A673 (cell line): ENCODE measurements at regions not wholly inside any gene's neighbourhood (a gene's known extent, or its start where the extent isn't known, plus 50 kb on each side); places are given as distances from the start of the nearest gene placed in this dataset.

Experiments used
- BruUV-seq: library from RNA; stranded (reverse); fragments of 400-500 nt; replicated peaks from 2 replicates; lab custom pipeline; 2021; lab: Mats Ljungman, UMichigan
- CTCF ChIA-PET: fragments of 300-600 bp; sonication (Branson Sonifier 250); formaldehyde crosslinking; loops from one replicate; lab custom pipeline; 2022; ENCODE audit warnings: antibody characterized with exemption; lab: Charles Lee
- POLR2A ChIA-PET: fragments of 300-600 bp; sonication (Branson Sonifier 250); formaldehyde crosslinking; loops from one replicate; lab custom pipeline; 2022; ENCODE audit warnings: antibody characterized with exemption; ENCODE audit not compliant: low non-redundant PET; lab: Charles Lee
- DNase-seq: peaks from one replicate; pipeline ENCODE4 v3.0.0-alpha.2; 2015; ENCODE audit warnings: low spot score
- H3K27ac ChIP-seq: fragments of 200-600 bp; sonication (generic); 2 replicates; pipeline ENCODE4 v1.5.1; 2016; ENCODE audit warnings: mixed run types, low read depth, mild to moderate bottlenecking, mixed read lengths, antibody characterized with exemption, low read length; ENCODE audit not compliant: poor library complexity, severe bottlenecking
- H3K27me3 ChIP-seq: fragments of 200-600 bp; sonication (generic); replicated peaks from 2 replicates; pipeline ENCODE4 v1.6.1; 2017; ENCODE audit warnings: mixed run types, low read depth, mild to moderate bottlenecking, mixed read lengths, antibody characterized with exemption, low read length; ENCODE audit not compliant: insufficient read depth, poor library complexity
- H3K36me3 ChIP-seq: fragments of 200-600 bp; sonication (generic); 2 replicates; pipeline ENCODE4 v1.6.1; 2016; ENCODE audit warnings: mixed run types, mild to moderate bottlenecking, mixed read lengths, antibody characterized with exemption, low read length; ENCODE audit not compliant: insufficient read depth, poor library complexity, severe bottlenecking
- H3K4me1 ChIP-seq: fragments of 200-600 bp; sonication (generic); 2 replicates; pipeline ENCODE4 v1.6.1; 2017; ENCODE audit warnings: mixed run types, mild to moderate bottlenecking, mixed read lengths, antibody characterized with exemption, low read length; ENCODE audit not compliant: insufficient read depth, poor library complexity, severe bottlenecking
- H3K4me3 ChIP-seq: fragments of 200-600 bp; sonication (generic); 2 replicates; pipeline ENCODE4 v1.5.1; 2016; ENCODE audit warnings: low read depth, mixed run types, mild to moderate bottlenecking, mixed read lengths, low read length; ENCODE audit not compliant: poor library complexity, severe bottlenecking
- H3K9me3 ChIP-seq: fragments of 200-600 bp; sonication (generic); 2 replicates; pipeline ENCODE4 v1.6.1; 2016; ENCODE audit warnings: mixed run types, low read depth, mild to moderate bottlenecking, mixed read lengths, antibody characterized with exemption, low read length; ENCODE audit not compliant: poor library complexity, severe bottlenecking
- CTCF ChIP-seq: fragments of 300-800, 200-600 bp; sonication (generic); conservative IDR thresholded peaks from 2 replicates; pipeline ENCODE4 v1.5.1; 2017; ENCODE audit warnings: low read depth, mild to moderate bottlenecking, antibody characterized with exemption, low read length, moderate library complexity, mixed read lengths
- EZH2 ChIP-seq: fragments of 200-600 bp; sonication (generic); IDR thresholded peaks from 2 replicates; pipeline ENCODE4 v1.6.1; 2017; ENCODE audit warnings: borderline replicate concordance, low read depth, mild to moderate bottlenecking, mixed read lengths, antibody characterized with exemption, low read length; ENCODE audit not compliant: poor library complexity, severe bottlenecking
- intact Hi-C: fragments of 100-400 bp; cut with micrococcal nuclease; formaldehyde crosslinking; loops from one replicate; pipeline ENCODE4 v1.10.0; 2022; ENCODE audit not compliant: unreplicated experiment

DNA sequence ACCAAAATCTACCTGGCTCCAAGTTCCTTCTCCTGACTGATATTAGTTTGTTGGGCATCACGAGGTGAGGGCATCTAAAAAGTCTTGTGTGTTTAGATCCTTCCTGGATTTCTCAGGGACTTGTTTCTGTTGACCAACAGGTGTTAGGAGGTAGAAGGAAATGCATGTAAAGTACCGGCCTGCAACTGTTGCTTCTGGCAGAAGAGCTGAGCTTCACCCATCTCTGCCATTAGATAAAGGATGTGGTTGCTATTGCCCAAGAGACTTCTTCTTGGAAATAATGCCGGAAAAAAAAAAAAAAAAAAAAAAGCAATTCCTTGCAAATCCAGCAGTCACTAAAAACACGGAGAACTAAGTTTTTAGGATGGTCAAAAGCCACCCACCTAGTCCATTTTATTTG lies 303.1 kb downstream of the CDH26 start:
- CTCF ChIA-PET = no interaction called here

GRCh38 chr20:60262967-60263603 lies 304.9 kb downstream of the CDH26 start:
- Histone ChIP-seq H3K27me3 (peaks cover 25% of the 10 kb centered on the region), H3K36me3 (no peaks in the 10 kb centered on the region), H3K4me3 (no peak overlapping the region), H3K4me1 (no peaks in the 10 kb centered on the region), H3K27ac (no peak overlapping the region), H3K9me3 (no peaks in the 10 kb centered on the region)
- no TSS peak for BruUV-seq
- ChIA-PET CTCF (interaction anchor here (0.8 to 1.3 kb wide), 4 partner anchors 8 to 270 kb away, joined by 3 to 6 read pairs (median 4); no protein-coding TSS in a partner anchor), POLR2A (no interaction called here)
- TF ChIP-seq EZH2 = no peak
- TF ChIP-seq CTCF = peak; percentile 87
- DNase-seq = peak; percentile 47
- intact Hi-C loops = loop anchor here (1.0 kb wide), 1 partner anchor 206 kb away; no protein-coding TSS in a partner anchor

More for the DNA sequence above, 303.1 kb downstream of the CDH26 start:
- Histone ChIP-seq H3K4me1 (no peaks in the 10 kb centered on the region), H3K36me3 (no peaks in the 10 kb centered on the region), H3K27ac (no peak overlapping the region), H3K27me3 (peaks cover 25% of the 10 kb centered on the region), H3K4me3 (no peak overlapping the region), H3K9me3 (no peaks in the 10 kb centered on the region)
- POLR2A ChIA-PET = no interaction called here
- BruUV-seq = no TSS peak
- no peak for DNase-seq
- TF ChIP-seq CTCF = no peak
- no peak for TF ChIP-seq EZH2
- intact Hi-C loops = no loop called here

GRCh38 chr20:60263725-60264709 lies 305.8 kb downstream of the CDH26 start:
- POLR2A ChIA-PET = no interaction called here
- no peak for TF ChIP-seq CTCF
- TF ChIP-seq EZH2 = no peak
- no peaks in the 10 kb centered on the region for H3K36me3 ChIP-seq
- no peak overlapping the region for H3K27ac ChIP-seq
- H3K9me3 ChIP-seq = no peaks in the 10 kb centered on the region
- CTCF ChIA-PET = interaction anchor here (1.3 kb wide), 1 partner anchor 53 kb away, joined by 4 read pairs; no protein-coding TSS in a partner anchor
- intact Hi-C loops = loop anchor here (1.0 kb wide), 1 partner anchor 207 kb away; no protein-coding TSS in a partner anchor
- DNase-seq = no peak
- H3K27me3 ChIP-seq = peaks cover 16% of the 10 kb centered on the region
- BruUV-seq = no TSS peak
- H3K4me3 ChIP-seq = no peak overlapping the region
- no peaks in the 10 kb centered on the region for H3K4me1 ChIP-seq
